H9 (cell line): ENCODE measurements at regions not wholly inside any gene's neighbourhood (a gene's known extent, or its start where the extent isn't known, plus 50 kb on each side); places are given as distances from the start of the nearest gene placed in this dataset.

Experiments
- DNase-seq: peaks from one replicate; pipeline ENCODE4 v3.0.0-alpha.2; 2017
- H2AFZ ChIP-seq: one replicate; pipeline ENCODE4 v1.6.1; 2013; ENCODE audit warnings: mild to moderate bottlenecking, low read length, control low read depth, moderate library complexity
- H2AK5ac ChIP-seq: 2 replicates; pipeline ENCODE4 v1.6.1; 2013; ENCODE audit warnings: low read length, control low read depth, mixed read lengths; ENCODE audit not compliant: insufficient read length
- H2BK120ac ChIP-seq: one replicate; pipeline ENCODE4 v1.6.1; 2013; ENCODE audit warnings: low read depth, mild to moderate bottlenecking, low read length, control low read depth, inconsistent platforms; ENCODE audit not compliant: poor library complexity, severe bottlenecking
- H2BK12ac ChIP-seq: 2 replicates; pipeline ENCODE4 v1.6.1; 2013; ENCODE audit warnings: low read length, control low read depth, mixed read lengths, low read depth; ENCODE audit not compliant: insufficient read length
- H2BK15ac ChIP-seq: 2 replicates; pipeline ENCODE4 v1.6.1; 2013; ENCODE audit warnings: low read depth, low read length, control low read depth
- H2BK20ac ChIP-seq: one replicate; pipeline ENCODE4 v1.6.1; 2013; ENCODE audit warnings: low read depth, mild to moderate bottlenecking, low read length, control low read depth, inconsistent platforms; ENCODE audit not compliant: poor library complexity, severe bottlenecking
- H2BK5ac ChIP-seq: 2 replicates; pipeline ENCODE4 v1.6.1; 2013; ENCODE audit warnings: low read length, control low read depth, mixed read lengths; ENCODE audit not compliant: insufficient read length
- H3K14ac ChIP-seq: 2 replicates; pipeline ENCODE4 v1.6.1; 2013; ENCODE audit warnings: low read length, control low read depth; ENCODE audit not compliant: insufficient read depth
- H3K18ac ChIP-seq: 2 replicates; pipeline ENCODE4 v1.6.1; 2013; ENCODE audit warnings: low read depth, mild to moderate bottlenecking, mixed read lengths, low read length, control low read depth; ENCODE audit not compliant: insufficient read length
- H3K23ac ChIP-seq: 2 replicates; pipeline ENCODE4 v1.6.1; 2013; ENCODE audit warnings: low read length, control low read depth, mixed read lengths, low read depth; ENCODE audit not compliant: insufficient read length
- H3K23me2 ChIP-seq: 2 replicates; pipeline ENCODE4 v1.6.1; 2013; ENCODE audit warnings: low read depth, mild to moderate bottlenecking, mixed read lengths, low read length, control low read depth; ENCODE audit not compliant: insufficient read length, poor library complexity, severe bottlenecking
- H3K27ac ChIP-seq: 2 replicates; pipeline ENCODE4 v1.5.1; 2013; ENCODE audit warnings: low read length, control low read depth, mixed read lengths, low read depth; ENCODE audit not compliant: insufficient read length
- H3K27me3 ChIP-seq: 2 replicates; pipeline ENCODE4 v1.6.1; 2013; ENCODE audit warnings: low read length, control low read depth, inconsistent platforms; ENCODE audit not compliant: insufficient read depth
- H3K4ac ChIP-seq: 2 replicates; pipeline ENCODE4 v1.6.1; 2013; ENCODE audit warnings: low read depth, mild to moderate bottlenecking, control low read depth, inconsistent platforms, low read length, moderate library complexity
- H3K4me1 ChIP-seq: 2 replicates; pipeline ENCODE4 v1.6.1; 2013; ENCODE audit warnings: low read length, control low read depth, inconsistent platforms; ENCODE audit not compliant: insufficient read depth
- H3K4me2 ChIP-seq: 2 replicates; pipeline ENCODE4 v1.6.1; 2013; ENCODE audit warnings: low read length, control low read depth, mixed read lengths; ENCODE audit not compliant: insufficient read length, insufficient read depth
- H3K56ac ChIP-seq: 2 replicates; pipeline ENCODE4 v1.6.1; 2013; ENCODE audit warnings: low read depth, mild to moderate bottlenecking, mixed read lengths, low read length, control low read depth; ENCODE audit not compliant: insufficient read length
- H3K79me1 ChIP-seq: 2 replicates; pipeline ENCODE4 v1.6.1; 2013; ENCODE audit warnings: low read depth, mild to moderate bottlenecking, moderate library complexity, low read length, control low read depth, inconsistent platforms; ENCODE audit not compliant: insufficient read depth, poor library complexity, severe bottlenecking
- H3K79me2 ChIP-seq: 2 replicates; pipeline ENCODE4 v1.6.1; 2013; ENCODE audit warnings: low read length, control low read depth, inconsistent platforms; ENCODE audit not compliant: insufficient read depth
- H3K9ac ChIP-seq: 2 replicates; pipeline ENCODE4 v1.6.1; 2013; ENCODE audit warnings: low read length, control low read depth, mixed read lengths; ENCODE audit not compliant: insufficient read length; ENCODE audit errors: extremely low read depth
- H3K9me3 ChIP-seq: one replicate; pipeline ENCODE4 v1.6.1; 2013; ENCODE audit warnings: low read depth, low read length, inconsistent platforms; ENCODE audit not compliant: control insufficient read depth
- H3T11ph ChIP-seq: one replicate; pipeline ENCODE4 v1.6.1; 2013; ENCODE audit warnings: mild to moderate bottlenecking, low read length, control low read depth, inconsistent platforms
- H4K20me1 ChIP-seq: one replicate; pipeline ENCODE4 v1.6.1; 2013; ENCODE audit not compliant: control insufficient read depth, insufficient read length, insufficient read depth
- H4K5ac ChIP-seq: 2 replicates; pipeline ENCODE4 v1.6.1; 2013; ENCODE audit warnings: low read depth, mild to moderate bottlenecking, mixed read lengths, low read length, control low read depth; ENCODE audit not compliant: insufficient read length
- H4K8ac ChIP-seq: replicated peaks from 2 replicates; pipeline ENCODE4 v1.6.1; 2013; ENCODE audit warnings: low read length, control low read depth, mixed read lengths, low read depth; ENCODE audit not compliant: insufficient read length
- H4K91ac ChIP-seq: 2 replicates; pipeline ENCODE4 v1.6.1; 2013; ENCODE audit warnings: low read depth, mild to moderate bottlenecking, moderate library complexity, mixed read lengths, low read length, control low read depth; ENCODE audit not compliant: insufficient read length
- H3K27ac Mint-ChIP-seq, 3 experiments: 2 replicates in 2 of 3; 3 replicates in 1 of 3; pipeline ENCODE4 v1.8.0; 2020 to 2021; ENCODE audit warnings: mixed read lengths in 3 of 3, mild to moderate bottlenecking in 1 of 3, moderate library complexity in 1 of 3
- H3K27me3 Mint-ChIP-seq: 2 replicates; pipeline ENCODE4 v1.8.0; 2021; ENCODE audit warnings: low read depth, mild to moderate bottlenecking, moderate library complexity, mixed read lengths
- H3K36me3 Mint-ChIP-seq, 3 experiments: 2 replicates in 2 of 3; 3 replicates in 1 of 3; pipeline ENCODE4 v1.8.0; 2020 to 2021; ENCODE audit warnings: low read depth in 3 of 3, mixed read lengths in 3 of 3; ENCODE audit not compliant: insufficient read depth in 1 of 3
- H3K4me1 Mint-ChIP-seq, 2 experiments: 2 replicates each; pipeline ENCODE4 v1.8.0; 2020; ENCODE audit warnings: mixed read lengths in 2 of 2
- H3K4me3 Mint-ChIP-seq, 2 experiments: 2 replicates in 1 of 2; 3 replicates in 1 of 2; pipeline ENCODE4 v1.8.0; 2020 to 2021; ENCODE audit warnings: mild to moderate bottlenecking in 2 of 2, mixed read lengths in 2 of 2, moderate library complexity in 1 of 2
- H3K9me3 Mint-ChIP-seq, 2 experiments: 2 replicates in 1 of 2; 3 replicates in 1 of 2; pipeline ENCODE4 v1.8.0; 2020; ENCODE audit warnings: mild to moderate bottlenecking in 2 of 2, mixed read lengths in 2 of 2, moderate library complexity in 1 of 2
- CTCF ChIP-seq: fragments of 200-600 bp; sonication (generic); conservative IDR thresholded peaks from 3 replicates; pipeline ENCODE4 v1.8.0; 2021; ENCODE audit warnings: antibody characterized with exemption, mild to moderate bottlenecking
- WGBS: extraction: QIAGEN DNeasy Blood & Tissue Kit; methylation state at CpG from one replicate; pipeline ENCODE4 v1.1.7; 2013; ENCODE audit warnings: missing lambda C conversion rate, low lambda C conversion rate, mixed read lengths; ENCODE audit not compliant: insufficient read length; ENCODE audit errors: extremely low coverage; 5-methylcytosine and 5-hydroxymethylcytosine counted together

GRCh38 chr5:25451294-25451693 lies 806.5 kb upstream of the CDH10 start:
- Mint-ChIP-seq H3K27ac (peak overlapping the region in 2 of 3 experiments; percentile 7 to 24; a peak in 4 of 7 replicates), H3K4me3 (no peak overlapping the region), H3K27me3 (no peaks in the 10 kb centered on the region), H3K36me3 (no peaks in the 10 kb centered on the region), H3K4me1 (peaks cover 62 to 70% of the 10 kb centered on the region in 2 experiments), H3K9me3 (no peaks in the 10 kb centered on the region)
- no peaks in the 10 kb centered on the region for H3K79me1 ChIP-seq
- H4K91ac ChIP-seq: no peak overlapping the region
- no peak overlapping the region for H2BK20ac ChIP-seq
- no peak overlapping the region for H2AK5ac ChIP-seq
- no CpG with 5 or more reads among the region's 2 CpGs for WGBS
- H3K27ac ChIP-seq: no peak overlapping the region
- H3K4ac ChIP-seq: no peak overlapping the region
- no peak overlapping the region for H3K56ac ChIP-seq
- H3K27me3 ChIP-seq: no peaks in the 10 kb centered on the region
- H2AFZ ChIP-seq: no peak overlapping the region
- no peaks in the 10 kb centered on the region for H3K79me2 ChIP-seq
- no peak overlapping the region for H2BK120ac ChIP-seq
- H2BK5ac ChIP-seq: no peak overlapping the region
- DNase-seq: no peak
- no peak overlapping the region for H3K14ac ChIP-seq
- H4K8ac ChIP-seq: no peak overlapping the region
- H3K9ac ChIP-seq: no peak overlapping the region
- no peaks in the 10 kb centered on the region for H3K9me3 ChIP-seq
- TF ChIP-seq CTCF: no peak
- no peak overlapping the region for H3K4me2 ChIP-seq
- H2BK12ac ChIP-seq: no peak overlapping the region
- H4K20me1 ChIP-seq: no peaks in the 10 kb centered on the region
- H3T11ph ChIP-seq: no peak overlapping the region
- H2BK15ac ChIP-seq: no peak overlapping the region
- H3K4me1 ChIP-seq: peaks cover 10% of the 10 kb centered on the region
- H3K23ac ChIP-seq: no peak overlapping the region
- H4K5ac ChIP-seq: no peak overlapping the region
- H3K18ac ChIP-seq: no peak overlapping the region
- no peaks in the 10 kb centered on the region for H3K23me2 ChIP-seq
